ENCODE measurements at regions not wholly inside any gene's neighbourhood (a gene's known extent, or its start where the extent isn't known, plus 50 kb on each side); places are given as distances from the start of the nearest gene placed in this dataset.

DNA sequence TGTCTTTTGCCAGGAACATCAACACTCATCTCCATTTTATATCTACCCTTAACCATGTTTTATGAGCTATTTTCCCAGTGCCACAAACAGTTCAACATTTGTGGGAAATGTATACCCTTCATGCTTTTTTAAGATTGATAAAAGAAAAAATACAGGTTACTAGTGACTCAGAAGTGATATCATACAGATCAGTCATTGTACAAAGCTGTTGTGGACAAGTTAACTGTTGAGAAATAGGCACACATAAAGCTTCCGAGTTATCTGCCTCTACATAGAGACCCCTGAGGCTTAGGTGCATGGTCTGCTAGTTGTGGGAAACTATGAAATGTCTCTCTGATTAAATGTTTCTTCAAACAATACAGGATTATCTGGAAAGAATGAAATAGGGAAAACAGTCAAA, 96.3 kb downstream of the LSM5 start:
- TF ChIP-seq, protein P1, sequence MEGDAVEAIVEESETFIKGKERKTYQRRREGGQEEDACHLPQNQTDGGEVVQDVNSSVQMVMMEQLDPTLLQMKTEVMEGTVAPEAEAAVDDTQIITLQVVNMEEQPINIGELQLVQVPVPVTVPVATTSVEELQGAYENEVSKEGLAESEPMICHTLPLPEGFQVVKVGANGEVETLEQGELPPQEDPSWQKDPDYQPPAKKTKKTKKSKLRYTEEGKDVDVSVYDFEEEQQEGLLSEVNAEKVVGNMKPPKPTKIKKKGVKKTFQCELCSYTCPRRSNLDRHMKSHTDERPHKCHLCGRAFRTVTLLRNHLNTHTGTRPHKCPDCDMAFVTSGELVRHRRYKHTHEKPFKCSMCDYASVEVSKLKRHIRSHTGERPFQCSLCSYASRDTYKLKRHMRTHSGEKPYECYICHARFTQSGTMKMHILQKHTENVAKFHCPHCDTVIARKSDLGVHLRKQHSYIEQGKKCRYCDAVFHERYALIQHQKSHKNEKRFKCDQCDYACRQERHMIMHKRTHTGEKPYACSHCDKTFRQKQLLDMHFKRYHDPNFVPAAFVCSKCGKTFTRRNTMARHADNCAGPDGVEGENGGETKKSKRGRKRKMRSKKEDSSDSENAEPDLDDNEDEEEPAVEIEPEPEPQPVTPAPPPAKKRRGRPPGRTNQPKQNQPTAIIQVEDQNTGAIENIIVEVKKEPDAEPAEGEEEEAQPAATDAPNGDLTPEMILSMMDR (IDR thresholded peaks at IDR 0.05; ENCODE audit: borderline replicate concordance, extremely low read depth, low read length, poor library complexity, severe bottlenecking), result no peak
- TF ChIP-seq EZH2 (IDR thresholded peaks at IDR 0.05; ENCODE audit: borderline replicate concordance, low read depth, low read length, severe bottlenecking), result no peak

All from DND-41 (cell line).